MV-4-11 (cell line): ENCODE measurements at regions not wholly inside any gene's neighbourhood (a gene's known extent, or its start where the extent isn't known, plus 50 kb on each side); places are given as distances from the start of the nearest gene placed in this dataset.

Experiments used
- DNase-seq: peaks from one replicate; lab custom pipeline; 2025; lab: John Stamatoyannopoulos, UW

- DNase-seq = no peak
Measured at GRCh38 chr4:160224049-160224448, 1121.2 kb downstream of the RAPGEF2 start.

GRCh38 chr4:160233141-160233540, 1130.3 kb downstream of the RAPGEF2 start:
- DNase-seq = no peak

- no peak for DNase-seq
Measured at GRCh38 chr4:160235285-160235684, 1132.4 kb downstream of the RAPGEF2 start.

- DNase-seq = no peak
Measured at GRCh38 chr4:160235771-160236170, 1132.9 kb downstream of the RAPGEF2 start.

GRCh38 chr4:160238790-160239189, 1135.9 kb downstream of the RAPGEF2 start:
- DNase-seq = no peak

- no peak for DNase-seq
Measured at GRCh38 chr4:160247091-160247656, 1144.3 kb downstream of the RAPGEF2 start.

- DNase-seq = no peak
Measured at GRCh38 chr4:160251522-160252170, 1148.8 kb downstream of the RAPGEF2 start.

- DNase-seq = no peak
Measured at GRCh38 chr4:160257318-160257717, 1154.4 kb downstream of the RAPGEF2 start.

- no peak for DNase-seq
Measured at GRCh38 chr4:160265014-160265413, 1162.1 kb downstream of the RAPGEF2 start.

GRCh38 chr4:160265836-160266235, 1163.0 kb downstream of the RAPGEF2 start:
- DNase-seq = no peak

GRCh38 chr4:160276785-160277325, 1174.0 kb downstream of the RAPGEF2 start:
- no peak for DNase-seq

- DNase-seq = no peak
Measured at GRCh38 chr4:160283081-160283480, 1180.2 kb downstream of the RAPGEF2 start.

- DNase-seq = no peak
Measured at GRCh38 chr4:160284516-160284915, 1181.6 kb downstream of the RAPGEF2 start.

- no peak for DNase-seq
Measured at GRCh38 chr4:160286051-160286450, 1183.2 kb downstream of the RAPGEF2 start.

- no peak for DNase-seq
Measured at GRCh38 chr4:160296476-160296875, 1193.6 kb downstream of the RAPGEF2 start.

GRCh38 chr4:160299177-160299576, 1196.3 kb downstream of the RAPGEF2 start:
- DNase-seq = no peak

GRCh38 chr4:160299608-160300007, 1196.7 kb downstream of the RAPGEF2 start:
- no peak for DNase-seq

GRCh38 chr4:160316036-160316435, 1213.2 kb downstream of the RAPGEF2 start:
- DNase-seq = no peak

GRCh38 chr4:160318567-160319220, 1215.8 kb downstream of the RAPGEF2 start:
- DNase-seq = no peak

GRCh38 chr4:160319221-160319867, 1216.5 kb downstream of the RAPGEF2 start:
- peak; percentile 28 for DNase-seq

- no peak for DNase-seq
Measured at GRCh38 chr4:160319868-160320260, 1217.0 kb downstream of the RAPGEF2 start.

GRCh38 chr4:160326110-160326509, 1223.2 kb downstream of the RAPGEF2 start:
- no peak for DNase-seq

- DNase-seq = no peak
Measured at GRCh38 chr4:160347197-160347596, 1244.3 kb downstream of the RAPGEF2 start.
